ENCODE measurements at regions not wholly inside any gene's neighbourhood (a gene's known extent, or its start where the extent isn't known, plus 50 kb on each side); places are given as distances from the start of the nearest gene placed in this dataset.

- no peak overlapping the region for H2AFZ ChIP-seq
- H3K36me3 ChIP-seq (ENCODE audit: insufficient read depth) = no peaks in the 10 kb centered on the region
- Mint-ChIP-seq H3K27ac (no peak overlapping the region), H3K36me3 (ENCODE audit: low read depth) (no peaks in the 10 kb centered on the region), H3K27me3 (ENCODE audit: insufficient read depth, low read depth, poor library complexity) (no peaks in the 10 kb centered on the region), H3K4me3 (no peak overlapping the region), H3K9me3 (no peaks in the 10 kb centered on the region), H3K4me1 (peaks cover 2% of the 10 kb centered on the region; the same call in 1 of the 3 replicates)
- H3K27ac ChIP-seq (ENCODE audit: low read depth) = no peak overlapping the region
- TF ChIP-seq ZNF114 (CRISPR knock-in tag; IDR thresholded peaks at IDR 0.05) (no peak), NANOG (IDR thresholded peaks at IDR 0.05; ENCODE audit: borderline replicate concordance) (no peak), ZNF331 (CRISPR knock-in tag; IDR thresholded peaks at IDR 0.05; ENCODE audit: low read depth) (no peak), REST (IDR thresholded peaks at IDR 0.05; ENCODE audit: unreplicated experiment) (no peak), EZH2 (IDR thresholded peaks at IDR 0.05; ENCODE audit: low read depth, unreplicated experiment) (no peak), STAT1 (IDR thresholded peaks at IDR 0.05; ENCODE audit: unreplicated experiment) (no peak), EZH2phosphoT487 (IDR thresholded peaks at IDR 0.05; ENCODE audit: unreplicated experiment) (no peak), POLR2AphosphoS5 (IDR thresholded peaks at IDR 0.05; ENCODE audit: low read depth) (no peak), JUNB (IDR thresholded peaks at IDR 0.05; ENCODE audit: unreplicated experiment) (no peak), ZNF462 (CRISPR knock-in tag; IDR thresholded peaks at IDR 0.05) (no peak), CREB1 (CRISPR knock-in tag; IDR thresholded peaks at IDR 0.05; ENCODE audit: low read depth) (no peak), CTCF (conservative IDR thresholded peaks at IDR 0.05; ENCODE audit: low read depth in 2 of 2) (no peak), ETS1 (IDR thresholded peaks at IDR 0.05) (no peak)
- DNase-seq (ENCODE audit: low spot score) = no peak
- H3K27me3 ChIP-seq (ENCODE audit: insufficient read depth) = no peaks in the 10 kb centered on the region
- H3F3A ChIP-seq (replicated peaks; ENCODE audit: low read depth) = no peaks in the 10 kb centered on the region
- no peak overlapping the region for H3K4me3 ChIP-seq
- H3K4me2 ChIP-seq = no peak overlapping the region
- no peaks in the 10 kb centered on the region for H3K9me2 ChIP-seq (ENCODE audit: insufficient read depth)
- no peaks in the 10 kb centered on the region for H3K79me2 ChIP-seq (replicated peaks; ENCODE audit: insufficient read depth)
- ATAC-seq = no peak
- H4K20me1 ChIP-seq (replicated peaks; ENCODE audit: insufficient read depth) = no peaks in the 10 kb centered on the region
- H3K4me1 ChIP-seq (ENCODE audit: insufficient read depth) = no peaks in the 10 kb centered on the region
Observed at GRCh38 chr13:85241060-85241459, 558.2 kb downstream of the SLITRK6 start.
